Vagina (tissue), 2 donors: ENCODE measurements at regions not wholly inside any gene's neighbourhood (a gene's known extent, or its start where the extent isn't known, plus 50 kb on each side); places are given as distances from the start of the nearest gene placed in this dataset.

Experiments used
- POLR2A ChIP-seq, 2 donors: fragments of 450-650 bp; IDR thresholded peaks; one replicate each; pipeline ENCODE4 v1.6.1; 2017; ENCODE audit warnings: antibody characterized with exemption in 2 of 2, mild to moderate bottlenecking in 2 of 2, moderate library complexity in 2 of 2
- POLR2AphosphoS5 ChIP-seq, 2 donors: sonication (generic); formaldehyde crosslinking; IDR thresholded peaks; one replicate each; pipeline ENCODE4 v1.9.0; 2017; ENCODE audit warnings: antibody characterized with exemption in 2 of 2, mild to moderate bottlenecking in 2 of 2, low read depth in 1 of 2; ENCODE audit not compliant: insufficient read depth in 1 of 2
- TF ChIP-seq, protein P1 (sequence below), 3 experiments: fragments of 450-650 bp in 2 of 3; fragments of 200-600 bp in 1 of 3; sonication (generic) in 1 of 3; IDR thresholded peaks; one replicate each; pipeline ENCODE4 v1.5.1; 2017 to 2019; ENCODE audit warnings: antibody characterized with exemption in 3 of 3, mild to moderate bottlenecking in 2 of 3, moderate library complexity in 2 of 3

DNA sequence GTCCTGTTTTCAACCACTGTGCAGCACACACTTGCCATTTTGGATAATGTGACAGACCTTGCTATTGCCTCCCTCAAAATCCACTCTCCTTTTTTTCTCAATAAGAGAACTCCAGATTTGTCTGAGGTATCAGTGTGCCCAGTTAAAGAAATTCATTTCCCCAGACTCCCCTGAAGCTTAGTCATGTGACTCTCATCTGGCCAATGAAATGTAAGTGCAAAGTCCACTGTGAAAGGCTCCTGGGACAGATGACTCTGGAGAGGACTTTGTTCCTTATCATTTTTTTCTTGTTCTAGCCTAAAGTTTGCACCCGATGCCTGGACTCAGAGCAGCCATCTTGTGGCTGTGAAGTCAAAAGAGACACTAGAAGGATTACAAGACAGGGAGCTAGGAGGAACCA lies 268.6 kb upstream of the LRTM1 start:
- TF ChIP-seq, protein P1, sequence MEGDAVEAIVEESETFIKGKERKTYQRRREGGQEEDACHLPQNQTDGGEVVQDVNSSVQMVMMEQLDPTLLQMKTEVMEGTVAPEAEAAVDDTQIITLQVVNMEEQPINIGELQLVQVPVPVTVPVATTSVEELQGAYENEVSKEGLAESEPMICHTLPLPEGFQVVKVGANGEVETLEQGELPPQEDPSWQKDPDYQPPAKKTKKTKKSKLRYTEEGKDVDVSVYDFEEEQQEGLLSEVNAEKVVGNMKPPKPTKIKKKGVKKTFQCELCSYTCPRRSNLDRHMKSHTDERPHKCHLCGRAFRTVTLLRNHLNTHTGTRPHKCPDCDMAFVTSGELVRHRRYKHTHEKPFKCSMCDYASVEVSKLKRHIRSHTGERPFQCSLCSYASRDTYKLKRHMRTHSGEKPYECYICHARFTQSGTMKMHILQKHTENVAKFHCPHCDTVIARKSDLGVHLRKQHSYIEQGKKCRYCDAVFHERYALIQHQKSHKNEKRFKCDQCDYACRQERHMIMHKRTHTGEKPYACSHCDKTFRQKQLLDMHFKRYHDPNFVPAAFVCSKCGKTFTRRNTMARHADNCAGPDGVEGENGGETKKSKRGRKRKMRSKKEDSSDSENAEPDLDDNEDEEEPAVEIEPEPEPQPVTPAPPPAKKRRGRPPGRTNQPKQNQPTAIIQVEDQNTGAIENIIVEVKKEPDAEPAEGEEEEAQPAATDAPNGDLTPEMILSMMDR (IDR thresholded peaks at IDR 0.05): no peak
- no peak for TF ChIP-seq POLR2AphosphoS5 (IDR thresholded peaks at IDR 0.05; ENCODE audit: insufficient read depth in 1 of 2, low read depth in 1 of 2)
- TF ChIP-seq POLR2A (IDR thresholded peaks at IDR 0.05): no peak
